ENCODE measurements at regions not wholly inside any gene's neighbourhood (a gene's known extent, or its start where the extent isn't known, plus 50 kb on each side); places are given as distances from the start of the nearest gene placed in this dataset.

- DNase-seq, result no peak
- no peak overlapping the region for H3K27ac ChIP-seq
- intact Hi-C loops (cut with DNase I), result no loop called here
- H3K36me3 ChIP-seq, result no peaks in the 10 kb centered on the region
- 88 to 94% (median 93%) methylated on average over 4 of the region's 4 CpGs for WGBS, 4 donors
- no peaks in the 10 kb centered on the region for H3K4me1 ChIP-seq
- H3K4me3 ChIP-seq, result no peak overlapping the region
- peaks cover 0 to 9% (median 2%) of the 10 kb centered on the region in 9 donors for H3K27me3 ChIP-seq
- no peak for ATAC-seq
- TF ChIP-seq, protein P1, sequence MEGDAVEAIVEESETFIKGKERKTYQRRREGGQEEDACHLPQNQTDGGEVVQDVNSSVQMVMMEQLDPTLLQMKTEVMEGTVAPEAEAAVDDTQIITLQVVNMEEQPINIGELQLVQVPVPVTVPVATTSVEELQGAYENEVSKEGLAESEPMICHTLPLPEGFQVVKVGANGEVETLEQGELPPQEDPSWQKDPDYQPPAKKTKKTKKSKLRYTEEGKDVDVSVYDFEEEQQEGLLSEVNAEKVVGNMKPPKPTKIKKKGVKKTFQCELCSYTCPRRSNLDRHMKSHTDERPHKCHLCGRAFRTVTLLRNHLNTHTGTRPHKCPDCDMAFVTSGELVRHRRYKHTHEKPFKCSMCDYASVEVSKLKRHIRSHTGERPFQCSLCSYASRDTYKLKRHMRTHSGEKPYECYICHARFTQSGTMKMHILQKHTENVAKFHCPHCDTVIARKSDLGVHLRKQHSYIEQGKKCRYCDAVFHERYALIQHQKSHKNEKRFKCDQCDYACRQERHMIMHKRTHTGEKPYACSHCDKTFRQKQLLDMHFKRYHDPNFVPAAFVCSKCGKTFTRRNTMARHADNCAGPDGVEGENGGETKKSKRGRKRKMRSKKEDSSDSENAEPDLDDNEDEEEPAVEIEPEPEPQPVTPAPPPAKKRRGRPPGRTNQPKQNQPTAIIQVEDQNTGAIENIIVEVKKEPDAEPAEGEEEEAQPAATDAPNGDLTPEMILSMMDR (IDR thresholded peaks at IDR 0.05), result no peak
- TF ChIP-seq POLR2A (IDR thresholded peaks at IDR 0.05), result no peak
- H3K9me3 ChIP-seq, result no peaks in the 10 kb centered on the region
Measured at GRCh38 chr11:34566736-34567135, 53.1 kb upstream of the ELF5 start.

GRCh38 chr11:34567733-34568132, 53.2 kb upstream of the EHF start:
- WGBS, 4 donors, result 72 to 89% (median 79%) methylated on average over 4 of the region's 4 CpGs
- Histone ChIP-seq H3K27me3 (peaks cover 0 to 11% (median 0%) of the 10 kb centered on the region in 9 donors), H3K36me3 (no peaks in the 10 kb centered on the region), H3K4me3 (no peak overlapping the region), H3K9me3 (no peaks in the 10 kb centered on the region), H3K27ac (no peak overlapping the region), H3K4me1 (no peaks in the 10 kb centered on the region)
- no peak for ATAC-seq
- TF ChIP-seq, protein P1 (IDR thresholded peaks at IDR 0.05), result no peak
- no peak for TF ChIP-seq POLR2A (IDR thresholded peaks at IDR 0.05)
- DNase-seq, result no peak
- intact Hi-C loops (cut with DNase I), result no loop called here

DNA sequence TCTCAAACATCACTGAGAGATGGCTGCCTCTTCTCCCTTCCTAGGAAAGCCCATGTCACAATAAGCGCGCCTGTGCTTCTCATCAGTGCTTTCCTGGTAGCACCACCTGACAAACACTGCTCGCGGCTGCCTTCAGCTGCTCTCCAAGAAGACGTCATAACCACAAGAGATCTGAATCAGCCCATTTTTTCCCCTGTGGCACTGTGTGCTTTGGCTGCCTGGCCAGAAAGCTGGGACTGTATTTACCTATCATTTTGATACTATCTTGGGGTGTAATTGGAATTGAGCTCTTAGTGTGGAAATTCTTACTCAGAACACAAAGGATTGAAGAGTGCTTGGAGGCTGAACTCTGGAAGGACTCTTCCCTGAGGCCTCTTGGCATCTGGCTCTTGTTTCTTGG, 50.3 kb upstream of the EHF start:
- Histone ChIP-seq H3K4me3 (no peak overlapping the region), H3K4me1 (no peaks in the 10 kb centered on the region), H3K27ac (no peak overlapping the region), H3K36me3 (no peaks in the 10 kb centered on the region), H3K9me3 (no peaks in the 10 kb centered on the region), H3K27me3 (peaks cover 0 to 25% (median 3%) of the 10 kb centered on the region in 9 donors)
- TF ChIP-seq, protein P1 (IDR thresholded peaks at IDR 0.05), result no peak
- no peak for TF ChIP-seq POLR2A (IDR thresholded peaks at IDR 0.05)
- 83 to 90% (median 86%) methylated on average over 5 of the region's 5 CpGs for WGBS, 4 donors
- ATAC-seq (no peak), DNase-seq (no peak)
- intact Hi-C loops (cut with DNase I), result no loop called here
